LoVo (cell line): ENCODE measurements at regions not wholly inside any gene's neighbourhood (a gene's known extent, or its start where the extent isn't known, plus 50 kb on each side); places are given as distances from the start of the nearest gene placed in this dataset.
"Not testable (repeated sequence)": the region's sequence is repeated elsewhere in the genome, so short reads cannot be mapped to it uniquely, and the experiment has no call there.

Experiments
- DNase-seq: peaks from one replicate; pipeline ENCODE4 v3.0.0-alpha.2; 2016; ENCODE audit warnings: low spot score

DNA sequence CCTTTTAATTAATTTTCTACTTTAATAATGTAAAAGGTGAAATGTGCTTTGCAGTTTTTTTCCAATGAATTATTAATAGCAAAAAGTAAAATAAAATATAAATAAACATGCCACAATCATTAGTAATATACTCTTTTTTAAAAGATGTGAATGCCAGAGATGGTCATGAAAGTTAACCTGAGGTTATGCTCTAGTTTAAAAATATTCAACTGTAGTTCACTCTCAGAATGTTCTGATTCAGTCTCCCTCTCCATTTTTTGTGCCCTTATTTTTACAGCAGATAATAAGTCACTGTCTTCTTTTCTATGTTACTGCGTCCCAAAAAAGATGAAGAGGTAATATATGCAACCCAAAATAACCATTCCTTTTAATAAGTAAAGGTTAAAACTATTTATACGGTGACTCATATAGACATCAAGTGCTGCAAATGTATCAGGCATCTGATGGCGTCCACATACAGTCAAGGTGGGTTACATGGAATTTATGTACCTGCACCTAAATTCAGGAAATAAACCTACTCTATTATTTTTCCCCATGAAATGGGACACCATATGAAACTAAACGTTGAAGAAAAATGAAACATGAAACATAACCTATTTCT is 153.6 kb upstream of the ZNF804A start:
- DNase-seq, result no peak

DNA sequence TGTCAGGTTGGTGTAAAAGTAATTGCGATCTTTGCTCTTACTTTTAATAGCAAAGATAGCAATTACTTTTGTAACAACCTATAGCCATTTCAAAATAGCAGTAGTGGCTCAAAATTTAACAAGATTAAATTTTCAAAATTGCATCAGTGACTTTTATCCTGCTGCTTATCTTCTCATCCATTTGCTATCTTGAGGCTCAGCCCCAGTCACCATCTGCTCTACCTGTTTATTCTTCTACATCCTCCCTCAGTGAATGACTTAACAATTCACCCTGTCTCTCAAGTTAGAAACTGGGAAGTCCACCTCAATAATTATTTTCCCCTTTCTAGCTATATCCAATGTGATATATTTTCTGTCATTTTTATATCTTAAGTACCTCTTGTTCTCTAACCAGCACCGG is 148.6 kb upstream of the ZNF804A start:
- DNase-seq, result no peak

DNA sequence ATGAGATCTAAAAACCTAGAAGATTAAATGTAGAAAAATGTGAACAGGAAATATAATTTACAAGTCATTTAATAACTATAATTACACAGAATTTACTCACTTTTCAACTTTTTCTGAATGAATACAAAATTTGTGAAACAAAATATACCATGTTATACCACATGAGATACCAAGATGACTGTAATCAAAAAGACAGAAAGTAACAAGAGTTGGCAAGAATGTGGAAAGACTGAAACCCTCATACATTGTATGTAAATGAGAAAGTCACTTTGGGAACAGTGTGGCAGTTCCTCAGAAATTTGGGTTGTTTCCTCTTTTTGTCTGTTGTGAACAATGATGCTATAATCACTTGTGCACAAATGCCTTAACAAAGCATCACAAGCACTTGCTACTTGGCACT is 145.4 kb upstream of the ZNF804A start:
- DNase-seq, result no peak

DNA sequence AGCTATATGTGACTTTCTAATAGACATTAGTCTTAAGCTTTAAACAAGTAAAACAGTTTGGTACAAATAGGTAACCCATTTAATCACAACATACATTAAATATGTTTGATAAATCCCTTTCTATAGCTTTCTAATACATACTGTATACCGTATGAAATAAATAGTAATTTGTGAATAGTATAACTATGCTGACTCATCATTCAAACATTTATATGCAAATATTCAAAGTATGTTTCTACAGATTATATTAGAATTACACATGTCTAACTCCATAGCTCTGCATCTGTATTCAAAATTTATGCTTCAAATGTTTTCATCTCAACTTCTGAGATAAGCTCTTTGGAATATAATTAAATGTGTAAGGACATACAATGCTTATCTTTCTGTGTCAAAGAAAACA is 142.7 kb upstream of the ZNF804A start:
- DNase-seq, result no peak

DNA sequence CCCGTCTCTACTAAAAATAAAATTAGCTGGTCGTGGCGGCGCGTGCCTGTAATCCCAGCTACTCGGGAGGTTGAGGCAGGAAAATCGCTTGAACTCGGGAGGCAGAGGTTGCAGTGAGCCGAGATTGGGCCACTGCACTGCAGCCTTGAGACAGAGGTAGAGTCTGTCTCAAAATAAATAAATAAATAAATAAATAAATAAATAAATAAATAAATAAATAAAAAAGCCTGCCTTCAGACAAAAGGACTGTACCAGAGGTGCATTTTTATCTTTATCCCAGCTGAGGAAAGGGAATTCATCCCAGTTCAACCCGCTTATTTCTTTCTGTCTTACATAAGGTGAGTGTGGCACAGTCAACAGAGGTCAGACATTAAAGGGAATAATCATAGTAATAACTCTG is 141.6 kb upstream of the ZNF804A start:
- DNase-seq, result not testable (repeated sequence)

DNA sequence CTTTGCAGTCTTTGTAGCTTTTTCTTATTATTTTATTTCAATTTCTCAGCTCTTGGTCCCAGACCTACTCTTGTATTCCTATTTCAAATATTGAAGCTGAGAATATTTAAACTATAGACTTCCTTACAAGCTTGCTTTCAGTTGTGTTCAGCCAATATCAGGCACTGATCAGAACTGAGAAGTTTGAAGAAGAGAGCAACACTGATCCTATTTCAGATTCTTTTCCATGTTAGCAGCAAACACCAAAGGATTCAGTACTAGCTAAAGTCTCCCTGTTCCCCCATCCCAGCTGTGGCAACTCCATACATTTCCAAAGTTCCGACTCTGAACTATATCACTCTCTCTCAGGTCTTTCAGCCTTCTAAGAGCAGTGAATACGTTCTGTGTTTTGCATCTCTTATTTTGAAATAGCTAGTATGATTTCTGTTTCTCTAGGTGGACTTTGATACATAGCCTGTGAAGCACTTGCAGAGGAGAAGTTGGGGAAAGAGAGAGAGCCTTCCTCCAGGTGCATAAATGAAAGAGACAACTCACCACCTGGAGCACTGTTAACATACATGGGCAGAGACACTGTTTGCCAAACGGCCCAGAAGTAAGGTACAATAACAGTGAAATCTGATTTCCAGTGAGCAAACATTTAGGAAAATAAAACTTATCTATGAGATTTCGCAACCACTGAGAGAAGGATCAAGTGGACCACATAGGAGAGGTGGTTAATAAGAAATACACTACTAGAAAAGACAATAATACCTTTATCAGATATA is 135.0 kb upstream of the ZNF804A start:
- DNase-seq, result no peak

DNA sequence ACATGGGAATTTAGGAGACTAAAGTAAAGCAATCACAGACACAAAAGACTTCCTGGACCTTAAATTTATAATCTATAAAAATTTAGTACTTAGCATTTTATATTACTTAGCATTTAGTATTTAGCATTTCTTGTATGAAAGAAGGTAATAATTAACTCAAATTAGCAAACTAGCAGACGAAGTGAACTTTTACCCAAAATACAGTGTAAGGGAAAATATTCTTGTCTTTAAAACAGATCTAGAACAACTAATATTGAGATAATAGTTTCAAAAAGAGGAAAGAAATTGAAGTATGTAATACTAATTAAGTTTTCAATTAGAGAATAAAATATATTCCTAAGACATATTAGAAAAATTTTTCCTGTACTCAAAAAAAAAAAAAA is 134.5 kb upstream of the ZNF804A start:
- DNase-seq, result no peak

DNA sequence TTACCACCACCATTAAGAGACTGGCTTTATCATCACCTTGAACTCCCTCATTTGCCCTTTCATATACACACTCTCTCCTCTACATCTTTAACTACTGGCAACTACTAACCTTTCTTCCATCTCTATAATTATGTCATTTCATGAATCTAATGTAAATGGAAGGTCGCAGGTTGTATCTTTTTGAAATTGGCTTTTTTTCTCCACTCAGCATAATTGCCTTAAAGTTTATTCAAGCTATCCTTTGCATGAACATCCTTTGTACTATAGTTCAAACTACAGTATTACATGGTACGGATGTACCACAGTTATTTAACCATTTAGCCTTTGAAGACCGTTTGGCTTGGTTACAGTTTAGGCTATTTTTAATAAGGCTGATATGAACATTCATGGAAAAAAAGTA is 129.5 kb upstream of the ZNF804A start:
- DNase-seq, result no peak

DNA sequence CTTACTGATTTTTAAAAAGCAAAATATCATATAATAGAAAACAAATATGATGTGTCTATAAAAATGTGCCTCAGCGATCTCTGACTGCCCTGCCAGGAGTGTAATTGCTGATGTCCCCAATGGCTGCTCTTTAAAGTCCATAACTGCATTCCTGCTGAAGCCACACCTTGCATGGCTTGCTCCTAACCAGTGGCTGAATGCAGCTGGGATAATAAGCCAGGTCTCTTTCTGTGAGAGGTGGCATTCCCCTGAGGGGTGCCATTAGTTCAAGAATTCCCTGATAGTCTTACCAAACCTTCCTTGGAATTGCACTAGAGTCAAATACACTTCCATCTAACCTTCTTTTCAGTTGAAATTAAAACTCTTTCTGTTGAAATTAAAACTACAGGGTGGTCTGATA is 125.8 kb upstream of the ZNF804A start:
- no peak for DNase-seq

DNA sequence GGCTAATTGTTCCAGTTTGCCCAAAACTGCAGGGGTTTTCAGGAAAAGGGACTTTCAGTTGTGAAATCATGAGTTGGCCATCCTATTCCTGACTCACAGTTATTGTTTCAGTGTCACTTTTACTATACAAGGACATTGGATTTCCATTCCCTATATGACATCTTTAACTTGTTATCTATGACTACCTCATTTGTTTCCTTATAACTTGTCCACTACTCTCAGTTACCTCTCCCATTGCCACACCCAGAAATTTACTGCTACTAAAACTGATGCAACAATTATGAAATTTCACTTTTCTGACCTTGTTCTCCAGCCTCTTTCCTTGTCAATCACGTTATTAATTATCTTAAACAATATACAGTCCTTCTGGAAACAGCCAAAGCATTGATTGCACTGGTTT is 116.5 kb upstream of the ZNF804A start:
- DNase-seq, result no peak

DNA sequence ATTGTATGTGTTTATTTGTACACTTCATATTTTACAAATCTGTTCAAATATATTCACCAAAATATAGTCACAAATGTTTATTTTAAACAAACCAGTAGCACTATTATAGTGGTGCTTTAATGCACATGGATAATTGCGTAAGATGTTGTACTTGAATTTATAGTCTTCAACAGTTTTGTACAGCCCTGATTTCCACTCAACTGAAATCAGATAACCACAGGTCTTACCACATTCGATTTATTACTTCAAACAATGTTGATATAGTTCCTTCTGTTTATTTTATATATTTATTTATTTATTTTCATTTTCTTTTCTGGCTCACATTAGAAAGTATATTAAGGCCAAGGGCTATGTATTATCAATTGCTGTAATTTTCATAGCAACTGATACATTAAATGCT is 99.4 kb upstream of the ZNF804A start:
- DNase-seq, result no peak

DNA sequence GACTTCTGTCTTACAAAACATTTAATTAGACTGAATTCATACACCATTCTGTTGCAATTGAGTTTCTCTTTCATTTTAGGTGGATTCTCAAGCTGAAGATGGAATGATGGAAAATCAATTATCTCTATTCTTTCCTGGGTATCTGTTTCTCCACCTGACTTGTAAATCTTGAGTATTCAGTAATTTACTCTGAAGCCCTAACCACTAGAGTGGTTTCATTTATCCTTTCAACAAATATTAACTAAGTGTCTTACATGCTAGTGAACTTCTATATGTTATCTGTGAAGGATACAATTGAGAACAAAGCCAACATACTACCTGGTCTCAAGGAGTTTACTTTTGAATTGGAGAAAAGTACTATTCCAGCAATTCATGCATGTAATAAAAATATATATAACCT is 94.1 kb upstream of the ZNF804A start:
- DNase-seq, result no peak

DNA sequence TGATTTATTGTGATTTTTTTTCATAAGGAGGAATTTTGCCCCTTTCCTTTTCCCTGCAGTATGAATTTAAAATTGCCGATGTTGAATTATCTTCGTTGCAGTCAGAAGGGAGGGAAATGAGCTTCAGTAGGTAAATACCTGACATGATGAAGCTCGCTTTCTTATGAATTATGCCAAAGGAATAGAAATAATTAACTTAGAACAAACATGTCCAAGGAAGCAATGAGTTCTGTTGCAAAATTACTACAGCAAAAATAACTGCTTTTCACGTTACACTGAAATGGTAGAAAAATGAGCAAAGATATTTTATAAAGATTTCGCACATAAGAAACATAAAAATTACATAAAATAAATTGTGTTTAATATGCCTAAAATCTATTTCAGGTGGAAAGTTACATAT is 91.1 kb upstream of the ZNF804A start:
- no peak for DNase-seq

DNA sequence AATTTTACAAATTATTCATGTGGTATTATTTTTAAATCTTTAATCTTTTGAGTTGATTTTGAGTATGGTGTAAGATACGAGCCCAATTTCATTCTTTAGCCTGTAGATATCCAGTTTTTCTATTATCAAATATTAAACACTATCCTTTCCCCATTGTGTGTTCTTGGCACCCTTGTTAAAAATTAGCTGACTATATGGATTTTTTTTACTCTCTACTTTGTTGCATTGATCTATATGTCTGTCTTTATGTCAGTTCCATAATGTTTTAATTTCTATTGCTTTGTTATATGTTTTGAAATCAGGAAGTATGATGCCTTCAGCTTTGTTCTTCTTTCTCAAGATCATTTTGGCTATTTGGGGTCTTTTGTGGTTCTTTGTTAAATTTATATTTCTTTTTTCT is 80.9 kb upstream of the ZNF804A start:
- no peak for DNase-seq

DNA sequence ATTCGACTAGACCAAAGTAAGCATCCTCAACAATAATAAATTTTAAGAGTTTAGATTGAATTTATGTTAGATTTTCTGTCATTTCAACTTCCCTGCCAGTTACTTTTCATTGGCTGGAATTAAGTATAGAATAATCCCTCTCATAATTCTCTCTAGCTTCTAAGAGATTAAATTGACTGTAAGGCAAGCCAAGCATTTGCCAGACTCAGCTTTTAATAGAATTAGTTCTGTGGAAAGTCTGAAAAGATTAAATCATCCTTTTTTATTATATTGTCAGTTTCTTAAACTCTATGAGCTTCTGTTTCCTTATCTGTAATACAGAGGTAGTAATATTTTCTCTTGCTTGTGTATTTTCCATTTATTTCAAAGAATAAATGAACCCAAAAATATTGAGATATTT is 77.9 kb upstream of the ZNF804A start:
- no peak for DNase-seq

DNA sequence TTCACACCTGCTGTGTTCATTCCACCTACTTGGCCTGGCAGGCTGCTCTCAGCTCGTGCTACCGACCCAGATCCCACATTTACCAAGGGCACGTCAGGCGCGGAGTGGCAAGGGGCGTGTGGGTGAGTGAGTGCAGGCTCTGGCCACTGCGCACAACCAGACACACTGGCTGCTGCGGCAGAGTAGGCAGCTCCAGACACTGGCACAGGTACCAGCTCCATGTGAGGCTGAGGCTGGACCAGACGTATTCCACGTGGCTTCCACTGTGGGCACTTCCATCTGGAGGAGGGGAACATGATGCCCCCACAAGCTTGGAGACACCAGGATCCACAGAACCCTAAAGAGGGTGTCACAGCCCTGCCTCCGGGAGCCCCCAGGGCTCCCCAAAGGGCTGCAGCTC is 74.6 kb upstream of the ZNF804A start:
- no peak for DNase-seq

DNA sequence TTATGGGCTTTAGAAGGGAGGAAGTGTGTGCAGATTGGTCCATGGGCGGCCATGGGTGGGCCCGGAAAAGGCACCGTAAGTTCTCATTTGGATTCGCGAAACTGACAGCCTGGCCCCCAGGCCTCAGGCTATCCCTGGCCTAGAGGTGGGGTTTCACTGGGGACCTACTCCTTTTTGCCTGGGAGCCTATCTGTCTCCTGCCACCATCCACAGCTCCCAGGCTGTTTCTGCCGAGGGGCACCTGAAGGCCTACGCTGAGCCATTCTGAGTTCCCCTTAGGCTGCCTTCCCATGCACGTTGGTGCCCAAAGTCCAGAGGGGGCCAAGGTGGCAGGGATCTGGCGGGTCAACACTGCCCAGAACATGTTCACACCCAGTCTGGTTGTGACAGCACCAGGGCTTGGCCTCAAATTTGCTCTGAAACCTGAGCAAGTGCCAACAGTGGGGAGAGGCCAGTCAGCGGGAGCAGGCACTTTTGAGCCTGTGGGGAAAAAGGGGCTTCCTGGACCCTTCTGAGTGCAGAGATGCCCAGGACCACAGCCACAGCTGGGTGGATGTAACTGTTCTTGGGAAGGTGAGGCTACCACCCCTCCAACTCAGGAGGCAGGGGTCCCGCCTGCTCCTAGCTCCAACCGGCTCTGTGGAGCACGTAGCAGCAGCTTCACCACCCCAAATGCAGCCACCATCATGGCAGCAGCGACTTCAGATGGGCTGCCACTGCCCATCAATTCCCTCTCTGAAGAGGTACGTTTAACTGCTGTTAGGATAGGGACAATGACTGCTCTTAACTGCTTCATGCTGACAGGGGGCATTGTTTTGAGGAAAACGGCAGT is 73.6 kb upstream of the ZNF804A start:
- DNase-seq, result no peak

DNA sequence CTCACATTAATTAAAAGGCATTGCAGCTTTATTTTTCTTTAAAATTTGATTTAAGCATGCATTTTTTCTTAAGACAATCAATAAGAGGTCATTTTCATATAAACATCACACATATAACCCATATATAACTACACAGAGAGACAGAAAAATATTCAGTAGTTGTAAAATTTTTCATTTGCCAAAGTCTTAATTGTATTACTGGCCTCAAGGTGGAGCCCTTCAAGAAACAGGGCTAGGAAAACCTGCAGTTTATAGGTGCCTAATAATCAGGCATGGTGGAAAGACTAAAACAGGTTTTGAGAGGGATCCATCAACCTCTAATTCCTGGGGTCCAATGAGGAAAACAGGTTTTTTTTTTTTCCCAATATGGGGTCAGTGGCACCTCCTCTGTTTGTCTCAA is 71.3 kb upstream of the ZNF804A start:
- no peak for DNase-seq

DNA sequence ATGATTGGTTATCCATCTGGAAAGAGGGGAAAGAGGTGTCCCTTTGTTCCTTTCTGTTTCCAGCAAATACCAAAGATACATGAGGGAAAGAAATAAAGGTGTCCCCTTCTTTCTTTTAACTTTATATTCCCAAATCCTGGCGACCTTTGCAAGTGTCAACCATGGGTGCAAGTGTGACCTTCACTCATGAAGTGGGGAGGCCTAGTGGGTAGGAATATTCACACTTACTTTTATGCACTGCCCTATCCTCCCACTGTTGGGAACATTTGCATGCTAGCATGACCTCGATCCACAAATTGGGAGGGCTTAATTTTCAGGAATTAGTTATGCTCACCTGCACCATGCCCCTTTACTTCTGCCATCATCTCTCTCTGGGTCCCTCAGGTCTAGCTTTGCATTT is 70.2 kb upstream of the ZNF804A start:
- DNase-seq, result no peak

DNA sequence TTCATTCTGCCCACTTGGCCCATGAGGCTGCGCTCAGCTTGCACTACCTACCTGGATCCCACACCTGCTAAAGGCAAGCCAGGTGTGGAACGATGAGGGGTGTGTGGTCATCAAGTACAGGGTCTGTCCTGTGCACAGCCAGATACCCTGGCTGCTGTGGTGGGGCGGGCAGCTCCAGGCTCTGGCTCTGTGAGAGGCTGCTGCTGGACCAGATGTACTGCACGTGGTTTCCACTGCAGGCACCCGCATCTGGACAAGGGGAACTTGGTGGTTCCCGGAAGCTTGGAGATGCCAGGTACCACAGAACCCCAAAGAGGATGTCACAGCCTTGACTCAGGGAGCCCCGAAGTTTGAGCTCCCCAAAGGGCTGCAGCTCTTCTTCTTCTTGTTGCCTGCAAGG is 68.1 kb upstream of the ZNF804A start:
- no peak for DNase-seq

DNA sequence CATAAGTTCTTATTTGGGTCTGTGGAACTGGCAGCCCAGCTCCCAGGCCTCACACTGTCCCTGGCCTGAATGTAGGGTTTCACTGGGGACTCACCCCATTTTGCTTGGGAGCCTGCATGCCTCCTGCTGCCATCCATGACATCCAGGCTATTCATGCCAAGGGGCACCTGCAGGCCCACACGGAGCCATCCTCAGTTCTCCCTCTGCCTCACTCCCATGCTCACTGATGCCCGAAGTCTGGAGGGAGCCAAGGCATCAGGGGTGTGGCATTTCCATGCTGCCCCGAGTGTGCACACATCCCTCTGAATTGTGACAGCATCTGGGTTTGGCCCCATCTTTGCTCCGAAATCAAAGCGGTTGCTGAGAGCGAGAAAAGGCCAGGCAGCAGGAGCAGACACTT is 67.4 kb upstream of the ZNF804A start:
- DNase-seq, result no peak

DNA sequence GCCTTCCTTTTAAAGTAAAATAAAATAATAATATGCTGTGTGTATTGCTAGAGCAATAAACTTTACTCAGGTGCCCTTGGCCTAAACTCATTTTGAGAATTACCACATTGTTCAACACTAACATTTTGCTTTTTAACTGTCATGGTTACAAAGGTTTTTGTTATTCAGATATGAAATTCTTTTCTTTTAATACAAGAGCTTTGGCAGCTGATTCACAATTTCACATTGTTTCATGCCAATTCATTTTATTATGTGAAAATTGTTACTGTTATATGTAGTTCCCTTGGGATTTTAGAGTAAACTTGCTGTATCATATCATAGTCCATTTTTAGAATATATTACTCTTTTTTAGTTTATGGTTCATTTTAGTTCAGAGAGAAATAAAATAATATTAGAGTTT is 65.8 kb upstream of the ZNF804A start:
- DNase-seq, result no peak

DNA sequence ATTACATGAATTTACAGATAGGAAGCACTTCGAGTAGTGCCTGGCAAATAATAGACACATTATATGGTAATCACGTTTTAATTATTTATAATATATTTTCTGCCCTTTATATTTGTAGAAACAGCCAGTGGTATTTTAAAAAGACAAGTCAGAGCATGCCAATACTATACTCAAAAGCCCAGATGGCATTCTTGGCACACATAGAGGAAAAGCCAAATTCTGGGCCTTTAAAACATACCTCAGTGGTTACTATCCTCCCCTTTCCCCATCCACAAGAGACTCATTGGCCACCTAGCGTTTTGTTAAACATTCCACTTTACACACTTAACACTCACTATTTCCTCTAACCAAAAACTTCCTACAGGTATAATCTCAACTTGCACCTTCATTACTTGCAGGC is 63.3 kb upstream of the ZNF804A start:
- DNase-seq, result no peak
